PFSK-1 (cell line): ENCODE measurements at regions not wholly inside any gene's neighbourhood (a gene's known extent, or its start where the extent isn't known, plus 50 kb on each side); places are given as distances from the start of the nearest gene placed in this dataset.

Experiments
- FOXP2 ChIP-seq: optimal IDR thresholded peaks from 2 replicates; pipeline ENCODE3; 2011; ENCODE audit warnings: borderline replicate concordance, control low read depth, inconsistent platforms; ENCODE audit not compliant: insufficient read depth; ENCODE audit errors: extremely low read length, extremely low read depth
- POLR2AphosphoS5 ChIP-seq: IDR thresholded peaks from 2 replicates; pipeline ENCODE4 v1.6.1; 2012; ENCODE audit warnings: low read depth, mild to moderate bottlenecking, control low read depth, low read length, moderate library complexity
- SIN3A ChIP-seq: IDR thresholded peaks from 2 replicates; pipeline ENCODE4 v1.6.1; 2012; ENCODE audit warnings: mild to moderate bottlenecking, low read length, moderate library complexity, borderline replicate concordance; ENCODE audit not compliant: insufficient read depth
- TAF1 ChIP-seq: IDR thresholded peaks from 2 replicates; pipeline ENCODE4 v1.6.1; 2012; ENCODE audit warnings: low read length, control low read depth, borderline replicate concordance; ENCODE audit not compliant: insufficient read depth
- TF ChIP-seq, protein P1 (sequence below), 2 experiments: IDR thresholded peaks; 2 replicates each; pipeline versions ENCODE4 v1.6.1 to v1.8.0; 2011 to 2012; ENCODE audit warnings: low read depth in 2 of 2, low read length in 2 of 2, control low read depth in 1 of 2, inconsistent platforms in 1 of 2, mild to moderate bottlenecking in 1 of 2, moderate library complexity in 1 of 2; ENCODE audit not compliant: insufficient read depth in 1 of 2

- TF ChIP-seq TAF1 (no peak), SIN3A (no peak), FOXP2 (no peak), POLR2AphosphoS5 (no peak)
- TF ChIP-seq, protein P1, sequence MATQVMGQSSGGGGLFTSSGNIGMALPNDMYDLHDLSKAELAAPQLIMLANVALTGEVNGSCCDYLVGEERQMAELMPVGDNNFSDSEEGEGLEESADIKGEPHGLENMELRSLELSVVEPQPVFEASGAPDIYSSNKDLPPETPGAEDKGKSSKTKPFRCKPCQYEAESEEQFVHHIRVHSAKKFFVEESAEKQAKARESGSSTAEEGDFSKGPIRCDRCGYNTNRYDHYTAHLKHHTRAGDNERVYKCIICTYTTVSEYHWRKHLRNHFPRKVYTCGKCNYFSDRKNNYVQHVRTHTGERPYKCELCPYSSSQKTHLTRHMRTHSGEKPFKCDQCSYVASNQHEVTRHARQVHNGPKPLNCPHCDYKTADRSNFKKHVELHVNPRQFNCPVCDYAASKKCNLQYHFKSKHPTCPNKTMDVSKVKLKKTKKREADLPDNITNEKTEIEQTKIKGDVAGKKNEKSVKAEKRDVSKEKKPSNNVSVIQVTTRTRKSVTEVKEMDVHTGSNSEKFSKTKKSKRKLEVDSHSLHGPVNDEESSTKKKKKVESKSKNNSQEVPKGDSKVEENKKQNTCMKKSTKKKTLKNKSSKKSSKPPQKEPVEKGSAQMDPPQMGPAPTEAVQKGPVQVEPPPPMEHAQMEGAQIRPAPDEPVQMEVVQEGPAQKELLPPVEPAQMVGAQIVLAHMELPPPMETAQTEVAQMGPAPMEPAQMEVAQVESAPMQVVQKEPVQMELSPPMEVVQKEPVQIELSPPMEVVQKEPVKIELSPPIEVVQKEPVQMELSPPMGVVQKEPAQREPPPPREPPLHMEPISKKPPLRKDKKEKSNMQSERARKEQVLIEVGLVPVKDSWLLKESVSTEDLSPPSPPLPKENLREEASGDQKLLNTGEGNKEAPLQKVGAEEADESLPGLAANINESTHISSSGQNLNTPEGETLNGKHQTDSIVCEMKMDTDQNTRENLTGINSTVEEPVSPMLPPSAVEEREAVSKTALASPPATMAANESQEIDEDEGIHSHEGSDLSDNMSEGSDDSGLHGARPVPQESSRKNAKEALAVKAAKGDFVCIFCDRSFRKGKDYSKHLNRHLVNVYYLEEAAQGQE (IDR thresholded peaks at IDR 0.05; ENCODE audit: insufficient read depth in 1 of 2, low read depth in 2 of 2, low read length in 2 of 2), result no peak
Observed at GRCh38 chr6:88502391-88502790, 336.2 kb upstream of the CNR1 start.

- no peak for TF ChIP-seq FOXP2
- no peak for TF ChIP-seq POLR2AphosphoS5
- no peak for TF ChIP-seq TAF1
- TF ChIP-seq SIN3A, result no peak
- TF ChIP-seq, protein P1 (IDR thresholded peaks at IDR 0.05; ENCODE audit: insufficient read depth in 1 of 2, low read depth in 2 of 2, low read length in 2 of 2), result no peak
Observed at GRCh38 chr6:88499845-88500699, 333.9 kb upstream of the CNR1 start.

GRCh38 chr6:88499436-88499835, 333.3 kb upstream of the CNR1 start:
- no peak for TF ChIP-seq FOXP2
- TF ChIP-seq SIN3A, result no peak
- TF ChIP-seq TAF1, result no peak
- no peak for TF ChIP-seq POLR2AphosphoS5
- TF ChIP-seq, protein P1 (IDR thresholded peaks at IDR 0.05; ENCODE audit: insufficient read depth in 1 of 2, low read depth in 2 of 2, low read length in 2 of 2), result no peak

GRCh38 chr6:88494401-88495140, 328.4 kb upstream of the CNR1 start:
- no peak for TF ChIP-seq POLR2AphosphoS5
- TF ChIP-seq, protein P1 (IDR thresholded peaks at IDR 0.05; ENCODE audit: insufficient read depth in 1 of 2, low read depth in 2 of 2, low read length in 2 of 2), result no peak
- TF ChIP-seq FOXP2, result no peak
- no peak for TF ChIP-seq TAF1
- no peak for TF ChIP-seq SIN3A
